ENCODE measurements at regions not wholly inside any gene's neighbourhood (a gene's known extent, or its start where the extent isn't known, plus 50 kb on each side); places are given as distances from the start of the nearest gene placed in this dataset.

GRCh38 chr1:222196736-222197135 lies 351.2 kb downstream of the HHIPL2 start:
- no peak for DNase-seq
- H3K4me1 ChIP-seq (ENCODE audit: low read length): no peaks in the 10 kb centered on the region
- H3K36me3 ChIP-seq (replicated peaks; ENCODE audit: insufficient read depth, low read length): no peaks in the 10 kb centered on the region
- H3K27me3 ChIP-seq (replicated peaks; ENCODE audit: insufficient read depth, low read length): no peaks in the 10 kb centered on the region
- no peaks in the 10 kb centered on the region for H3F3A ChIP-seq (ENCODE audit: insufficient read depth, low read length)
- H3K9me3 ChIP-seq (replicated peaks; ENCODE audit: insufficient read depth, low read length): no peaks in the 10 kb centered on the region
- no peaks in the 10 kb centered on the region for H3K9me2 ChIP-seq (replicated peaks; ENCODE audit: insufficient read depth, low read length)
- no peak overlapping the region for H2AFZ ChIP-seq (ENCODE audit: low read length)
- no peaks in the 10 kb centered on the region for H3K79me2 ChIP-seq (ENCODE audit: low read length)
- no peak overlapping the region for H3K9ac ChIP-seq (ENCODE audit: low read length)
- H3K4me3 ChIP-seq (ENCODE audit: low read length): no peak overlapping the region
- TF ChIP-seq EZH2phosphoT487 (IDR thresholded peaks at IDR 0.05; ENCODE audit: low read length) (no peak), CTCF (IDR thresholded peaks at IDR 0.05; ENCODE audit: low read length) (no peak), EZH2 (optimal IDR thresholded peaks at IDR 0.05; ENCODE audit: low read depth, low read length) (no peak)
- H3K4me2 ChIP-seq (ENCODE audit: low read depth, low read length): no peak overlapping the region
- H4K20me1 ChIP-seq (ENCODE audit: insufficient read depth, low read length): no peaks in the 10 kb centered on the region
- no peak overlapping the region for H3K27ac ChIP-seq (ENCODE audit: low read length)

- H3K27me3 ChIP-seq (replicated peaks; ENCODE audit: insufficient read depth, low read length): no peaks in the 10 kb centered on the region
- no peak overlapping the region for H3K9ac ChIP-seq (ENCODE audit: low read length)
- no peaks in the 10 kb centered on the region for H3K36me3 ChIP-seq (replicated peaks; ENCODE audit: insufficient read depth, low read length)
- no peak for DNase-seq
- no peak overlapping the region for H3K27ac ChIP-seq (ENCODE audit: low read length)
- H3K4me3 ChIP-seq (ENCODE audit: low read length): no peak overlapping the region
- H3K4me2 ChIP-seq (ENCODE audit: low read depth, low read length): no peak overlapping the region
- no peaks in the 10 kb centered on the region for H3K9me2 ChIP-seq (replicated peaks; ENCODE audit: insufficient read depth, low read length)
- H3K79me2 ChIP-seq (ENCODE audit: low read length): no peaks in the 10 kb centered on the region
- H2AFZ ChIP-seq (ENCODE audit: low read length): no peak overlapping the region
- no peaks in the 10 kb centered on the region for H3K9me3 ChIP-seq (replicated peaks; ENCODE audit: insufficient read depth, low read length)
- TF ChIP-seq EZH2 (optimal IDR thresholded peaks at IDR 0.05; ENCODE audit: low read depth, low read length) (no peak), EZH2phosphoT487 (IDR thresholded peaks at IDR 0.05; ENCODE audit: low read length) (no peak), CTCF (IDR thresholded peaks at IDR 0.05; ENCODE audit: low read length) (no peak)
- no peaks in the 10 kb centered on the region for H3F3A ChIP-seq (ENCODE audit: insufficient read depth, low read length)
- H4K20me1 ChIP-seq (ENCODE audit: insufficient read depth, low read length): no peaks in the 10 kb centered on the region
- H3K4me1 ChIP-seq (ENCODE audit: low read length): no peaks in the 10 kb centered on the region
Measured at GRCh38 chr1:222196288-222196687, 351.6 kb downstream of the HHIPL2 start.

GRCh38 chr1:222195857-222196256 lies 352.0 kb downstream of the HHIPL2 start:
- no peak for TF ChIP-seq EZH2 (optimal IDR thresholded peaks at IDR 0.05; ENCODE audit: low read depth, low read length)
- TF ChIP-seq CTCF (IDR thresholded peaks at IDR 0.05; ENCODE audit: low read length): no peak
- TF ChIP-seq EZH2phosphoT487 (IDR thresholded peaks at IDR 0.05; ENCODE audit: low read length): no peak
- Histone ChIP-seq H3K9me2 (replicated peaks; ENCODE audit: insufficient read depth, low read length) (no peaks in the 10 kb centered on the region), H3K36me3 (replicated peaks; ENCODE audit: insufficient read depth, low read length) (no peaks in the 10 kb centered on the region), H3K79me2 (ENCODE audit: low read length) (no peaks in the 10 kb centered on the region), H2AFZ (ENCODE audit: low read length) (no peak overlapping the region), H3K4me2 (ENCODE audit: low read depth, low read length) (no peak overlapping the region), H3F3A (ENCODE audit: insufficient read depth, low read length) (no peaks in the 10 kb centered on the region), H3K4me3 (ENCODE audit: low read length) (no peak overlapping the region), H4K20me1 (ENCODE audit: insufficient read depth, low read length) (no peaks in the 10 kb centered on the region), H3K27ac (ENCODE audit: low read length) (no peak overlapping the region), H3K27me3 (replicated peaks; ENCODE audit: insufficient read depth, low read length) (no peaks in the 10 kb centered on the region), H3K4me1 (ENCODE audit: low read length) (no peaks in the 10 kb centered on the region), H3K9ac (ENCODE audit: low read length) (no peak overlapping the region), H3K9me3 (replicated peaks; ENCODE audit: insufficient read depth, low read length) (no peaks in the 10 kb centered on the region)
- no peak for DNase-seq
